Muscle of leg (tissue), 3 donors: ENCODE measurements at regions not wholly inside any gene's neighbourhood (a gene's known extent, or its start where the extent isn't known, plus 50 kb on each side); places are given as distances from the start of the nearest gene placed in this dataset.

Source experiments
- DNase-seq: peaks from one replicate; pipeline ENCODE4 v3.0.0; 2013
- H3K27ac ChIP-seq: one replicate; pipeline ENCODE4 v1.5.1; 2013; ENCODE audit warnings: mild to moderate bottlenecking, low read length, control low read depth
- H3K27me3 ChIP-seq: one replicate; pipeline ENCODE4 v1.6.1; 2013; ENCODE audit warnings: low read length; ENCODE audit not compliant: control insufficient read depth, insufficient read depth
- H3K36me3 ChIP-seq: one replicate; pipeline ENCODE4 v1.6.1; 2013; ENCODE audit warnings: low read length; ENCODE audit not compliant: control insufficient read depth, insufficient read depth
- H3K4me1 ChIP-seq: one replicate; pipeline ENCODE4 v1.6.1; 2013; ENCODE audit warnings: low read length; ENCODE audit not compliant: control insufficient read depth, insufficient read depth
- H3K4me3 ChIP-seq: one replicate; pipeline ENCODE4 v1.5.1; 2013; ENCODE audit warnings: low read length, control low read depth
- H3K9me3 ChIP-seq: replicated peaks from 2 replicates; pipeline ENCODE4 v1.6.1; 2013; ENCODE audit warnings: low read depth, low read length; ENCODE audit not compliant: control insufficient read depth
- WGBS: methylation state at CpG from one replicate; pipeline ENCODE4 v1.1.5; 2013; ENCODE audit warnings: missing lambda C conversion rate; ENCODE audit not compliant: insufficient coverage; 5-methylcytosine and 5-hydroxymethylcytosine counted together

GRCh38 chr9:26262421-26263107, 584.3 kb upstream of the TUSC1 start:
- no peak overlapping the region for H3K4me3 ChIP-seq
- H3K4me1 ChIP-seq: no peaks in the 10 kb centered on the region
- no peak overlapping the region for H3K27ac ChIP-seq
- no peaks in the 10 kb centered on the region for H3K36me3 ChIP-seq
- DNase-seq: no peak
- no CpG with 5 or more reads among the region's 1 CpG for WGBS
- H3K27me3 ChIP-seq: no peaks in the 10 kb centered on the region
- no peaks in the 10 kb centered on the region for H3K9me3 ChIP-seq

- Histone ChIP-seq H3K4me3 (no peak overlapping the region), H3K27ac (no peak overlapping the region), H3K4me1 (no peaks in the 10 kb centered on the region), H3K9me3 (no peaks in the 10 kb centered on the region), H3K27me3 (no peaks in the 10 kb centered on the region), H3K36me3 (no peaks in the 10 kb centered on the region)
- DNase-seq: no peak
- WGBS: no CpG with 5 or more reads among the region's 3 CpGs
Observed at GRCh38 chr9:26261503-26262330, 583.5 kb upstream of the TUSC1 start.

DNA sequence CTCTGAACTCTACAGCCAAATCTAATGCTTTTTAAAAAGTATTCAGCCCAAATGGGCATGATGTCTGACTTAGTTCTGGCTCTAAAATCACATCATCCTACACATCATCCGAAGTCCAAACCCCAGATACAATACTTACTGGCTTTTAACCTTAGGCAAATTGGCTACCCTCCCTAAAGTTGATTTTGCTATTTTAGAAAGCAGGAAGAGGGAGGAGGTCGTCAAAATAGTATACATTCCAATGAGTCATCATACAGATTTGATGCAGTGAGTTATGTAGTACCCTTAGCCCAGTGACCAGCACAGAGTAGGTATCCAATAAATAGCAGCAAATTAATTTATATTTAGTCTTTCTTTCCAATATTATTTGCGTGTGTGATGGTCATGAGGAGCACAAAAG, 582.0 kb upstream of the TUSC1 start:
- Histone ChIP-seq H3K36me3 (no peaks in the 10 kb centered on the region), H3K4me1 (no peaks in the 10 kb centered on the region), H3K27ac (no peak overlapping the region), H3K9me3 (no peaks in the 10 kb centered on the region), H3K4me3 (no peak overlapping the region), H3K27me3 (no peaks in the 10 kb centered on the region)
- no peak for DNase-seq
- no CpG with 5 or more reads among the region's 3 CpGs for WGBS

GRCh38 chr9:26247861-26248260, 569.6 kb upstream of the TUSC1 start:
- no peaks in the 10 kb centered on the region for H3K4me1 ChIP-seq
- no peaks in the 10 kb centered on the region for H3K36me3 ChIP-seq
- H3K27ac ChIP-seq: no peak overlapping the region
- H3K27me3 ChIP-seq: no peaks in the 10 kb centered on the region
- WGBS: no CpG with 5 or more reads among the region's 1 CpG
- no peak overlapping the region for H3K4me3 ChIP-seq
- peaks cover 2% of the 10 kb centered on the region for H3K9me3 ChIP-seq
- no peak for DNase-seq

DNA sequence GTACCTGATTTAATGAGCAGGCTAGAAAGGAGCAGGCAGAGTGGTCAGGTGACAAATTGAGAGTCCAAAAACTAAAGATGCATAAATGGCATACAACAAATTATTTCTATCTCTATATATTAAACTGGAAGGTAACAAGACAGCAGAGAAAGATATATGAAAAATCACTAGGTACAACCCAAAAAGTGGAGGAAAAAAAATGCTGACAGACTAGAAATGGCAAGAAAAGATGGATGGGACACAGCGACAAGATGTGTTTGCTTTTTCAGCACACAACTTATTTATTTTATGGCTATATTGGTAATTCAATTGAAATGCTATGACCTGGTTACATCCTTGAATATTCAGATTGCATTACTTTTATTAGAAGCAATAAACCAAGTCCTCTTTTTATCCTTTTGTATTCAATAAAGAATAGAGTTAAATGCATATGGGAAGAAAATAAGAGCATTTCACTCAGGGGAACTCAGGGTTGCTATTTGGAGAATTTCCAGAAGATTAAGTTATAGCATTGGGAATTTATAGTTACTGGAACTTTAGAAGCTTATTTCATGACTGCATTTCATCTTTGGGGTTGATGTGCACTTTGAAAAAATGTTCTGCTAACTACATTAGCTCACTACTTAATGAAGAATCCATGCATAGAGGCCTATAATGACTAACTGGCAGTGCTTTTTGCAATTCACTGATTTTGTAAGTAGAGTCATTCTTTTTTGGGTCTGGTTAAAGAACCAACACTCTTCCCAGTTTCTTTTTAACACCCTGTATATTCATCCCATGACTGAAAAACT, 566.6 kb upstream of the TUSC1 start:
- no CpG with 5 or more reads among the region's 1 CpG for WGBS
- no peaks in the 10 kb centered on the region for H3K9me3 ChIP-seq
- DNase-seq: peak; percentile 83

GRCh38 chr9:26243726-26244125, 565.5 kb upstream of the TUSC1 start:
- no peak overlapping the region for H3K27ac ChIP-seq
- no peaks in the 10 kb centered on the region for H3K9me3 ChIP-seq
- no peaks in the 10 kb centered on the region for H3K27me3 ChIP-seq
- H3K4me3 ChIP-seq: no peak overlapping the region
- H3K4me1 ChIP-seq: no peaks in the 10 kb centered on the region
- DNase-seq: no peak
- H3K36me3 ChIP-seq: no peaks in the 10 kb centered on the region
- no CpG with 5 or more reads among the region's 4 CpGs for WGBS

More for the DNA sequence above, 566.6 kb upstream of the TUSC1 start:
- no peaks in the 10 kb centered on the region for H3K4me1 ChIP-seq
- no peaks in the 10 kb centered on the region for H3K27me3 ChIP-seq
- H3K27ac ChIP-seq: no peak overlapping the region
- no peak overlapping the region for H3K4me3 ChIP-seq
- no peaks in the 10 kb centered on the region for H3K36me3 ChIP-seq

- Histone ChIP-seq H3K9me3 (no peaks in the 10 kb centered on the region), H3K4me1 (no peaks in the 10 kb centered on the region), H3K27me3 (no peaks in the 10 kb centered on the region), H3K36me3 (no peaks in the 10 kb centered on the region), H3K4me3 (no peak overlapping the region), H3K27ac (no peak overlapping the region)
- DNase-seq: no peak
- WGBS: no CpG with 5 or more reads among the region's 4 CpGs
Observed at GRCh38 chr9:26243029-26243697, 564.9 kb upstream of the TUSC1 start.

DNA sequence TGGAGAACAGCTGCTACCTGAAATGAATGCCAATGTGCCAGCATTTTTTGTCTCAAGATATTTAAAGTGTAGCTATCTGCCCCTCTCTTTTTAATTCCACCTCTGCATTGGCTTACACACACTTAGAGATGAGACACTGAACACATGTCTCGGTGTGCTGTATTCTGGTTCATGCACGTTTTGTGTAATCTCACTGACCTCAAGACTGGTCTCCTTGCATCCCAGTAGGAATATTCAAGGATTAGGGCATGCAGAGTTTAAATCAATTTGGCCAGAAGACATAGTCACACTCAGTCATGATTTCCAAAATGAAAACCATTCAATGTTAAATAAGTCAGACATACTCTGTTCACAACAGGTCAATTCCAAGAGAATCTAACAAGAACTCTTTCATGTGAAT, 561.8 kb upstream of the TUSC1 start:
- Histone ChIP-seq H3K27me3 (no peaks in the 10 kb centered on the region), H3K4me1 (no peaks in the 10 kb centered on the region), H3K4me3 (no peak overlapping the region), H3K9me3 (no peaks in the 10 kb centered on the region), H3K36me3 (no peaks in the 10 kb centered on the region), H3K27ac (no peak overlapping the region)
- no CpG with 5 or more reads among the region's 2 CpGs for WGBS
- no peak for DNase-seq

- WGBS: 38% methylated on average over 1 of the region's 3 CpGs
- H3K27me3 ChIP-seq: no peaks in the 10 kb centered on the region
- H3K36me3 ChIP-seq: no peaks in the 10 kb centered on the region
- no peak overlapping the region for H3K27ac ChIP-seq
- H3K9me3 ChIP-seq: no peaks in the 10 kb centered on the region
- no peak overlapping the region for H3K4me3 ChIP-seq
- DNase-seq: no peak
- no peaks in the 10 kb centered on the region for H3K4me1 ChIP-seq
Observed at GRCh38 chr9:26237256-26237655, 559.0 kb upstream of the TUSC1 start.

- H3K27ac ChIP-seq: no peak overlapping the region
- no peaks in the 10 kb centered on the region for H3K36me3 ChIP-seq
- no peaks in the 10 kb centered on the region for H3K27me3 ChIP-seq
- DNase-seq: no peak
- WGBS: 65% methylated on average over 2 of the region's 2 CpGs
- no peak overlapping the region for H3K4me3 ChIP-seq
- H3K4me1 ChIP-seq: no peaks in the 10 kb centered on the region
- H3K9me3 ChIP-seq: no peaks in the 10 kb centered on the region
Observed at GRCh38 chr9:26234865-26235264, 556.6 kb upstream of the TUSC1 start.
